Muscle layer of duodenum (tissue), 2 donors: ENCODE measurements at regions not wholly inside any gene's neighbourhood (a gene's known extent, or its start where the extent isn't known, plus 50 kb on each side); places are given as distances from the start of the nearest gene placed in this dataset.

ENCODE experiments used
- H3K27ac ChIP-seq: one replicate; pipeline ENCODE4 v1.7.0; 2013; ENCODE audit warnings: mild to moderate bottlenecking, low read length
- H3K27me3 ChIP-seq: one replicate; pipeline ENCODE4 v1.7.0; 2013; ENCODE audit warnings: low read depth, mild to moderate bottlenecking, control low read depth, low read length
- H3K36me3 ChIP-seq, 2 donors: one replicate each; pipeline ENCODE4 v1.7.0; 2013; ENCODE audit warnings: low read length in 2 of 2, control low read depth in 1 of 2, mild to moderate bottlenecking in 1 of 2; ENCODE audit not compliant: insufficient read depth in 2 of 2, control insufficient read depth in 1 of 2
- H3K4me1 ChIP-seq, 2 donors: one replicate each; pipeline ENCODE4 v1.7.0; 2013; ENCODE audit warnings: low read length in 2 of 2, mild to moderate bottlenecking in 2 of 2, control low read depth in 1 of 2, moderate library complexity in 1 of 2; ENCODE audit not compliant: insufficient read depth in 2 of 2, control insufficient read depth in 1 of 2
- H3K4me3 ChIP-seq, 2 donors: one replicate each; pipeline ENCODE4 v1.7.0; 2013; ENCODE audit warnings: low read length in 2 of 2, low read depth in 1 of 2, mild to moderate bottlenecking in 1 of 2
- H3K9me3 ChIP-seq, 2 donors: one replicate each; pipeline ENCODE4 v1.7.0; 2013; ENCODE audit warnings: low read length in 2 of 2, control low read depth in 1 of 2, mild to moderate bottlenecking in 1 of 2; ENCODE audit not compliant: control insufficient read depth in 1 of 2
- donor health status: healthy.

DNA sequence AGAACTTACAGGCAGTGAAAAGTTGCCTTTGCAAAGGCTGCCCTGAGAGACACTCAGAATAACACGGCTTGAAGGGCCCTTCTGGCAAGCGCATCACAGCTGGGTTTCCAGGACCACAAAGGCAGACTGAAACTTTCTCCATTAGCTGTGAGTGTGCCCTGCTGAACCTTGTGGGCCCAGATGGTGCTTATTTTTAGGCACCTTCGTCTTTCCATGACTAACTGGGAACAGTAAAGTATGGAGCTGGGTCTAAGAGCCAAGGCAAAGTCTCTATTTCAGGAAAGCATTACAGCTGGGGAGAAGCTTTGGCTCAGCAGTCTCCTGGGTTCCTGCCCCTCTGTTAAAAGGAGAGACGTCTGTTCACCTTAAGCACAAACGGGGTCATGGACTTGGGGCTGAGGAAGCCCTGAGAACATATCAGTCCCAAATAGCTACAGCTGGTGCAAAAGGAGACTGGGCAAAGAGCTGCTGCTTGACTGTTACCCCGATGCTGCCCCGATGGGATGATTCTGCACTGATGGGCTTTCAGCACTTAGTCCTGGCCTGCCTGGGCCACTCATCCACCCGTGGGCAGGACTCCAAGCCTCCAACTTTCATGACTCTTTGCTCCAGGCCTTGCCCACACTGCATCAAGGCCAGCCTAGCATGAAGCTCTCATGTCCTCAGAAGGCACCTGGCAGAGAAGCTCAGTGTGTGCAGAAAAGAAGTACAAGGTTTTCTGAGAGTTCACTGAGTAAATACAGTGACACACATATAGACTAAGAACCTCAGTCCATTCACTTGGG lies 248.3 kb downstream of the PHLDA1 start:
- Histone ChIP-seq H3K27ac (no peak overlapping the region), H3K36me3 (no peaks in the 10 kb centered on the region), H3K4me3 (no peak overlapping the region), H3K9me3 (no peaks in the 10 kb centered on the region), H3K27me3 (no peaks in the 10 kb centered on the region), H3K4me1 (peaks cover 0 to 20% of the 10 kb centered on the region in 2 donors)

DNA sequence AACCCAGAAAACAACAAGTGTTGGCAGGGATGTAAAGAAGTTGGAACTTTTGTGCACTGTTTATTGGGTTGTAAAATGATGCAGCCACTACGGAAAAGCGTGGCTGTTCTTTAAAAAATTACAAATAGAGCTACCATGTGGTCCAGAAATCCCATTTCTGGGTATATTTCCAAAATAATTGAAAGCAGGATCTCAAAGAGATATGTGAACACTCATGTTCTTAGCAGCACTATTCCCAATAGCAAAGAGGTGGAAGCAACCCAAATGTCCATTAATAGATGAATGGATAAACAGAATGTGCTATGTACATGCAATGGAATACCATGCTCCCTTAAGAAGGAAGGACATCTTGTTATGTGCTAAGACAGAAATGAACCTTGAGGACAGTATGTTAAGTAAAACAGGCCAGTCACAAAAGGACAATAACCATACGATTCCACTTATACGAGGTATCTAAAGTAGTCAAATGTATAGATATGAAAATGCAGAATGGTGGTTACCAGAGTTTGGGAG lies 249.5 kb downstream of the PHLDA1 start:
- peaks cover 0 to 20% of the 10 kb centered on the region in 2 donors for H3K4me1 ChIP-seq

DNA sequence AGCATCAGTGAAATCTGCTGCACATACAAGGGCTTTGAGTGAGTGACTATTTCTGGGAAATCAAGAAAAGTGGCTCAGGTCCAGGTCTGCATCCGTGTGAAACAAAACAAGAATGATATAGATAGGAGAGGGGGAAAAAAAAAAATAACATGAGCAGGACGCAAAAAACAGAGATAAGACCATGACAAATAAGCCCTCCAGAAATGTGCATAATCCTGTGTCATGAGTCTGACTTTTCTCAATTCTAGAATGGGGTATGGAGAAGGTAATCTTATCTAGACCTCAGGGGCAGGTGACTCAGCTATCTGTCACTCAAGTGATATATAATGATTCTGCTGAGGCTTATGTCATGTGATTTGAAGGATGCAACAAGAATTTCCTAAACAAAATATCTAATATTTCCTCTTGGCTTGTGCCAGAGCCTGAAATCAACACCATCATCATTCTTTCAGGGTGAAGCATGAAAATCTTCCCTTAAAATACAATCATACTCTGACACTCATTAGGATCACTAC lies 250.0 kb downstream of the PHLDA1 start:
- no peak overlapping the region for H3K4me3 ChIP-seq
- no peak overlapping the region for H3K27ac ChIP-seq
- no peaks in the 10 kb centered on the region for H3K27me3 ChIP-seq
- H3K9me3 ChIP-seq: no peaks in the 10 kb centered on the region
- H3K36me3 ChIP-seq: no peaks in the 10 kb centered on the region
- H3K4me1 ChIP-seq: peaks cover 0 to 20% of the 10 kb centered on the region in 2 donors

More for the DNA sequence above, 249.5 kb downstream of the PHLDA1 start:
- Histone ChIP-seq H3K9me3 (no peaks in the 10 kb centered on the region), H3K27ac (no peak overlapping the region), H3K27me3 (no peaks in the 10 kb centered on the region), H3K36me3 (no peaks in the 10 kb centered on the region), H3K4me3 (no peak overlapping the region)

DNA sequence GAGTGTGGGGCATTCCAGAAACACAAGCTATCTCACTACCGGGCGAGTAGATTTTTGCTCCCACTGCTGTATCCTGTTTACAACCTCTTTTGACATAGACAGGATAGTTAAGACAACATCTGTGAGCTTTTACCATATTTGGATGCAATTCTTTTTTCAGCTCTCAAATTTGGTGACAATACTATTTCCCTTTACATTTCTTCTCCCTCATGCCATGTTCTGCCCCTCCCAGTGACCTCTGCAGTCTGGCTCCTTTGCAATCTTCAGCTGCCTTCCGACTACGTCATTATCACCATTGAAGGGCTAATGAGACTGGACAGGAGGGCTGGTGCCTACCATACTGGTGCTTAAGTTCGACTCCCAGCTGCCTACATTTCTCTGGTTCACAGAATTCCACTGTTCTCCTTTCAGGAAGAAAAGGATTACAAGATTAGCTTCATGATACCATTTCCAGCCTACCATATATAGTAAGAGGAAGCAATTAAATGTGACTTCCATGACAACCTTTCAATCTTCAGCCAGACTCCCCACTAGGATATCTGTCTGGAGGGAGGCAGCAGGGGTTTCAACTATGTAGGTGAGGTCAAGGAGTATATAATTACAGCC lies 251.6 kb downstream of the PHLDA1 start:
- H3K4me3 ChIP-seq: no peak overlapping the region
- no peak overlapping the region for H3K27ac ChIP-seq
- no peaks in the 10 kb centered on the region for H3K36me3 ChIP-seq
- no peaks in the 10 kb centered on the region for H3K27me3 ChIP-seq
- no peaks in the 10 kb centered on the region for H3K9me3 ChIP-seq
- H3K4me1 ChIP-seq: peaks cover 0 to 20% of the 10 kb centered on the region in 2 donors

DNA sequence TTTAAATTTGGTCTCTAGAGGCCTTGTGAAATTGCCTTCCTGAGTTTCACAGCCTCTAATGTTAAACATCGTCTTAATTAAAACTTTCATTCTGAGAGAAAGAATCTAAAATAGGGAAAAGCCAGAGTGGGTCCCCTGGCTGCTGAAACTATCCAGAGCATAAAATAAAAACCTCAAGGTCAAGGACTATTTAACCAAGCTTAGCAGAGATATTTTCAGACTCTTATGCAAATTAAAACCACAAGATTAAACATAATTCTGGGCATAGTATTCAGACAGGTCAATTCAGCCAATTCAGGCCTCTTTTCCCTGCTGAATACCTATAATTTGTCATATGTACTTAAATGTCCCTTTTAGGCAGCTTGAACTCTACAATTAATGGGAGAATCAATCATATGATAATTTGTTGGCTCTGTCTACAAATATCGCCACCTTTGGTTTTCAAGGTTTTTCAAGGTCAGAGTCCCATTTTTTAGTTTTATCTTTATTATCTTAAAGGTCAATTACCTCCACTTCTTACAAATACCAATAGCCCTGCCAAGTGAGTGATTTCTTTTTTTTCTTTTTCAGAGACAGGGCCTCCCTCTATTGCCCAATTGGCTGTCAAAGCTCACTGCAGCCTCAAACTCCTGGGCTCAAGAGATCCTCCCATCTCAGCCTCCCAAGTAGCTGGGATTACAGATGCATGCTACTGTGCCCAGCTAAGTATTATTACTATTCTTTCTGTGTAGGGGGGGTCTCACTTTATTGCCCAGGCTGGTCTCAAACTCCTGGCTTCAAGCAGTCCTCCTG lies 257.1 kb downstream of the PHLDA1 start:
- H3K4me3 ChIP-seq: no peak overlapping the region
- no peaks in the 10 kb centered on the region for H3K36me3 ChIP-seq
- no peaks in the 10 kb centered on the region for H3K9me3 ChIP-seq
- H3K27me3 ChIP-seq: no peaks in the 10 kb centered on the region
- no peaks in the 10 kb centered on the region for H3K4me1 ChIP-seq
- H3K27ac ChIP-seq: no peak overlapping the region

DNA sequence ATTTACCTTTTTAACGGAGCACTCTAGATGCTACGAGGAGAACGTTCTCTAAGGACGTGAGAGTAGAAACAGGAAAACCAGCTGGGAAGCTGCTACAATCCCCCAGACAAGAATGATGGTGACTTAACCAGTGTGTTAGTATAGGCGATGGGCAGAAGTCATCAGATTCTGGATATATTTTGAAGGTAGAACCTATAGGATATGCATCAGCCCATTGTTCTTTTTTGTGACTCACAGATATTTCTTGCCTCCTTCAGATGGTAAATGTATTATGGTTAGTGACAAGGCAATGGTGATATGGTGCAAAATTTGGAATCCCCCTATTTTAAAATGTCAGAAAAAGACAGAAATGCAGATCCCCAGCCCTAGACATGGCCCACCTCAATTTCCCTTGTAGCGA lies 258.2 kb downstream of the PHLDA1 start:
- H3K27me3 ChIP-seq: no peaks in the 10 kb centered on the region
- H3K27ac ChIP-seq: no peak overlapping the region
- H3K4me1 ChIP-seq: no peaks in the 10 kb centered on the region
- H3K9me3 ChIP-seq: no peaks in the 10 kb centered on the region
- no peaks in the 10 kb centered on the region for H3K36me3 ChIP-seq
- no peak overlapping the region for H3K4me3 ChIP-seq

DNA sequence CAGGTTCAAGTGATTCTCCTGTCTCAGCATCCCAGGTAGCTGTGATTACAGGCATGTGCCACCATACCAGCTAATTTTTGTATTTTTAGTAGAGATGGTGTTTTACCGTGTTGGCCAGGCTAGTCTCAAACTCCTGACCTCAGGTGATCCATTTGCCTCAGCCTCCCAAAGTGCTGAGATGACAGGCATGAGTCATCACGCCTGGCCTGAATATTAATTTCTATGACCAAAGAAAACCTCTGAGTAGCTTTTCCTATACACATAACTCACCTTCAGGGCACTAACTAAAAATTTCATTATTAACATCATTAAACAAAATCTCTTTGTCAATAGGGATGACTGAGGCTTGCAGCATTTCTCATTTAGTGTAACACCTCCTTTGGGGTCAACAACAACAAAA lies 259.6 kb upstream of the KRR1 start:
- no peak overlapping the region for H3K27ac ChIP-seq
- H3K36me3 ChIP-seq: no peaks in the 10 kb centered on the region
- no peak overlapping the region for H3K4me3 ChIP-seq
- H3K27me3 ChIP-seq: no peaks in the 10 kb centered on the region
- no peaks in the 10 kb centered on the region for H3K4me1 ChIP-seq
- no peaks in the 10 kb centered on the region for H3K9me3 ChIP-seq

DNA sequence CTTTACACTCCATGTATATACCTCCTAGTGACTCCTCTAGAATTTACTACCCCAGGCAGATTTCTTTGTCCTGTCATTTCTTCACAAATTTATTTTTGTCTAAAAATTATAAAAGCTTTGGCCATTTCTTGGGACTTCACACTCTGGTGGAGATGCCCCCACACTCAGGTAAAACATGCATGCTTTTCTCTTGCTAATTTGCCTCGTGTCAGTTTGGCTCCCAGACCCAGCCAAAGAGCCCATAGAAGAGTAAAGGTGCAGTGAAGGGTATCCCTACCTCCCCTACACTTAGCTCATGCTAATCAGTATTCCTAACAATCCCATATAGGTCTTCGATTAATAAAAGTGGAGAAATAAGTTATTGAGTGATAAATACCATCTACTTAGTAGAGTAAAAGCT lies 256.5 kb upstream of the KRR1 start:
- Histone ChIP-seq H3K27ac (no peak overlapping the region), H3K4me3 (no peak overlapping the region), H3K4me1 (no peaks in the 10 kb centered on the region), H3K36me3 (no peaks in the 10 kb centered on the region), H3K27me3 (no peaks in the 10 kb centered on the region), H3K9me3 (no peaks in the 10 kb centered on the region)

DNA sequence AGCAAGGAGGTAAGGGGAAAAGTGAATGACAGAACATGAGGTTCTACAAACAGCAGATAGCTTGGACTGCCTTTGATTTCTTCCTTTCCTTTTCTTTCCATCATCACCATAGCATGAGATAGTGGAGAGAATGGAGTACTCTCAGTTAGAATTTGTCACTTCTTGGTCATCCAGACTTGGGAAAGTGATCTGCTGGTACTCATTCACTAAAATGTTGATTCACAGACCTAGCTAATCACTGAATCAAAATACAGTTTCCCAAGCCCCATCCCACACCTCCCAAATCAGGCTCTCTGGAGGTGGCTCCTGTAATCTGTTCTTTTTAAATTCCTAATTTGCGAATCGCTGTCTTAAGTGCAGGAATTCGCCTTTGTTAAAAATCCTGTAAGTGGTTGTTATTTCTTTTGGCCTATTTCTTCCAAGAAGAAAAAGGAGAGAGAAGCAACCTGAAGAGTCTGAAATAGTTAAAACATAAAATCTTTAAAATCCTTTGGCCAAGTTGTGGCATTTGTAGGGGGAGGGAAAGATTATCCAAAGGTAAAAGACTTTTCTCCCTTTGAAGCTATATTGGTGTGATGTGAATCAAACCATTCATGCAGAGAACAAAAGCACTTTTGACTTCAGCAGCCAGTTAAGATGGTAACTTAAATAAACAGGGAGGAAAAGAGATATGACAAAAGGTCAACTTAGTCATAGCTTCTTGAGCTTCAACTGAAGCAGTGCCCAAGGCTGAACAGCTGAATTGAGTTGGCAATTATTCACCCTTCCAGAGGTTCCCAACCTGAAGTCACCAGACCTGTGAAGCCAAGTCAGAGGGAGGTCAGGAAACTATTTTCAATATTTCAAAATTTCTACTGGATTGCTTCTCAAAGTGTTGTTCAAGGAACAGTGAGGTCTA lies 255.1 kb upstream of the KRR1 start:
- Histone ChIP-seq H3K9me3 (no peaks in the 10 kb centered on the region), H3K4me1 (no peaks in the 10 kb centered on the region), H3K27me3 (no peaks in the 10 kb centered on the region), H3K27ac (no peak overlapping the region), H3K4me3 (no peak overlapping the region), H3K36me3 (no peaks in the 10 kb centered on the region)

DNA sequence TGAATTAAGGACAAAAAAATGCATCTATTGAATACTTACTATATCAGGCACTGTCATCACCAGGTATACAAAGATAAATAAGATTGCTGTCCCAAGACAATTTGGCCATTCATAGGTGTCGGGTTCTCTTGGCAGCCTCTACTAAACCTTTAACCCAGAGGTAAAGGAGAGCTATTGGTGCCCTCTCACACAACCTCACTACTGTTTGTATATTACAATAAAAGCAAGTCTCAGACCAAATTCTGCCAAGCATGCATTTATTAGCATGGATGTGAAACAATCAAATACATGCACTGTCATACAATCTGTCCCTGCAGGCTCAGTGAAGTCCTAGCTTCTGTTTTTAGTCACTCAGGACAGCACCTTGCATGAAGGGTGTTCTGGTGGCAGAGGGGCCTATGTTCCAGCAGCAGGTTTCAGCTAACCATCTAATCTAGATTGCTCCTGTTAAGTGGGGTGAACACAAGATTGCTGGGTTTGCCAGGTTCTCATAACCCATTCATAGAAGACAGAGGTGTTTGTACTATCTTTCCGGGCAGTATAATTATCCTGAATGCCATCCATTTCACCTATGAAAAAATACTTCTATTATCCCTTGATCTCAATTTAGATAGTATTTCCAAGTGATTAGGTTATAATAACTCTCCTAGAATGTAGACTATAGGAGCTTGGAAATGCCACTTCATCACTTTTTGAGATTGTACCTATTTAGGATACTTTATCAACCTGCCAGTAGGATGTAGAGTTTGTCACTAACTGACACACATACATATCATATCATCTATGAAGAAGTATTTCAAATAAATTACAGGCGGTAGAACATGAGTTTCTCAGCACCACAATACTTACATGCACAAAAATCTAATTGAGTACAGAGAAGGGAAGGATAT lies 254.0 kb upstream of the KRR1 start:
- Histone ChIP-seq H3K36me3 (no peaks in the 10 kb centered on the region), H3K9me3 (no peaks in the 10 kb centered on the region), H3K4me3 (no peak overlapping the region), H3K4me1 (no peaks in the 10 kb centered on the region), H3K27ac (no peak overlapping the region), H3K27me3 (no peaks in the 10 kb centered on the region)
